Subcutaneous abdominal adipose tissue (tissue), 5 donors: ENCODE measurements at regions not wholly inside any gene's neighbourhood (a gene's known extent, or its start where the extent isn't known, plus 50 kb on each side); places are given as distances from the start of the nearest gene placed in this dataset.

Source experiments
- H3K27ac ChIP-seq: one replicate; pipeline ENCODE4 v1.7.0; 2013; ENCODE audit warnings: low read depth, mild to moderate bottlenecking, inconsistent platforms, low read length, moderate library complexity
- H3K27me3 ChIP-seq, 5 donors: one replicate each; pipeline ENCODE4 v1.7.0; 2013; ENCODE audit warnings: low read length in 5 of 5, inconsistent platforms in 1 of 5; ENCODE audit not compliant: control insufficient read depth in 5 of 5, insufficient read depth in 4 of 5
- H3K36me3 ChIP-seq, 5 donors: one replicate each; pipeline ENCODE4 v1.7.0; 2013; ENCODE audit warnings: low read length in 5 of 5; ENCODE audit not compliant: control insufficient read depth in 5 of 5, insufficient read depth in 5 of 5
- H3K4me1 ChIP-seq, 5 donors: one replicate each; pipeline ENCODE4 v1.7.0; 2013; ENCODE audit warnings: low read length in 5 of 5, mild to moderate bottlenecking in 3 of 5, moderate library complexity in 1 of 5; ENCODE audit not compliant: control insufficient read depth in 5 of 5, insufficient read depth in 5 of 5
- H3K4me3 ChIP-seq, 5 donors: one replicate each; pipeline ENCODE4 v1.7.0; 2013; ENCODE audit warnings: low read length in 5 of 5, low read depth in 1 of 5
- H3K9ac ChIP-seq, 5 donors: one replicate each; pipeline ENCODE4 v1.7.0; 2013; ENCODE audit warnings: low read length in 5 of 5, mild to moderate bottlenecking in 4 of 5, moderate library complexity in 3 of 5
- H3K9me3 ChIP-seq, 5 donors: one replicate each; pipeline ENCODE4 v1.7.0; 2013; ENCODE audit warnings: low read length in 5 of 5; ENCODE audit not compliant: control insufficient read depth in 5 of 5
- donor health status: healthy.
- donor health status: healthy.
- donor health status: healthy.
- donor health status: healthy.
- donor health status: healthy.

DNA sequence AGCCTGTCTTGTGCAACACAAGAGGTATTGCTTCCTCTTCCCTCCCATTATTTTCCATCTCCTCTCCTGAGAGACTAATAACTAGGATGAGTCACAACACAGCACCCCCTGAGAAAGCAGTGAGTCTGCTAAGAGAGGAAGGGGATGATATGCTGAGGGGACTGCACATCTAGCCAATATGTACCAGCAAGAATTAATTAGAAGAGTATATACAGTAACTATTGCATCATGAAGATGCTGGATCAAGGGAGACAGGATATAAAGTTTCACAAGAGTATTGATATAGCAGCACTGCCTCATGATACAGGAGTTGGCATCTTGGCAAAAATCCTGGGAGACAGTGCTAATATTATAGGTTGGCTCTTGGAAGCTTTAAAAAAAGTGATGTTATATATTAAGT, 289.9 kb upstream of the RBMS1 start:
- H3K9me3 ChIP-seq: peaks cover 0 to 12% (median under 1%) of the 10 kb centered on the region in 5 donors
- no peaks in the 10 kb centered on the region for H3K36me3 ChIP-seq

DNA sequence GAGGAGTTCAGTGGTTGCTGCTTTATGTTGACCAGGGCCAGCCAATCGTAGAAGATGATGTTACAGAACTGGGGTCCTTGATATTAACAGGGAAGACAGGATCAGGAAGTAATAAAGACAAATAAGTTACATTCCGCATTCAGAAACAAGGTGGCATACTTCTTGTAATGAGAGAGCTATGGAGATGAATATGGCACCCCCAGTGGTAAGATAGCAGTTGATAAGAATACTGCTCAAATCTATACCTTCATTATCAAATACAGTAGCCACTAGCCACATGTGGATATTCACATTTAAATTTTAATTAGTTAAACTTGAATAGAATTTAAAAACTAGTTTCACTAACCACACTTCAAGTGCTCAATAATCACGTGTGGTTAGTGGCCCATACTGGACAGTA, 290.4 kb upstream of the RBMS1 start:
- Histone ChIP-seq H3K9me3 (peaks cover 0 to 8% (median 0%) of the 10 kb centered on the region in 5 donors), H3K36me3 (no peaks in the 10 kb centered on the region), H3K27me3 (no peaks in the 10 kb centered on the region), H3K9ac (no peak overlapping the region), H3K4me1 (no peaks in the 10 kb centered on the region), H3K27ac (no peak overlapping the region), H3K4me3 (no peak overlapping the region)

More for the DNA sequence above, 289.9 kb upstream of the RBMS1 start:
- Histone ChIP-seq H3K9ac (no peak overlapping the region), H3K27me3 (no peaks in the 10 kb centered on the region), H3K4me1 (no peaks in the 10 kb centered on the region), H3K4me3 (no peak overlapping the region), H3K27ac (no peak overlapping the region)

DNA sequence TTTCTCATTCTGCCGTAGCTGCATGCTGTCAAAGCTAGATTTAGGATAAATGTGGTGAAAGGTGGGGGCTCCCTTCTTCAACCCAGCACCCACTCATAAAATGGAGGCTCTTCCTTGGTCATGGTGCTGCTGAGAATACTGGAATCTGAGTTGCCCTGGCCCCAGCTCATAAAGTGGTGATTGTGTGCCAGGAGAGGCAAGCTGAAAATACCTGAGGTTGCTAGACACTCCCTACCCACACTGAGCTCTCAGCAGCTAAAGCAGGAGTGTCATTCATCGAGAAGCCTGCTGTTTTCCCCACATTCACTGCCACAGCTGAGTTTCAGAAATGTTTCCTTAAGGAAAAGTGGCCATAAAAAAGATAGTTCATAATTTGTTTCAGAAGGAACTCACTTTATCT, 297.1 kb upstream of the RBMS1 start:
- Histone ChIP-seq H3K27ac (no peak overlapping the region), H3K9ac (no peak overlapping the region), H3K9me3 (no peaks in the 10 kb centered on the region), H3K4me1 (no peaks in the 10 kb centered on the region), H3K27me3 (no peaks in the 10 kb centered on the region), H3K4me3 (no peak overlapping the region), H3K36me3 (no peaks in the 10 kb centered on the region)

DNA sequence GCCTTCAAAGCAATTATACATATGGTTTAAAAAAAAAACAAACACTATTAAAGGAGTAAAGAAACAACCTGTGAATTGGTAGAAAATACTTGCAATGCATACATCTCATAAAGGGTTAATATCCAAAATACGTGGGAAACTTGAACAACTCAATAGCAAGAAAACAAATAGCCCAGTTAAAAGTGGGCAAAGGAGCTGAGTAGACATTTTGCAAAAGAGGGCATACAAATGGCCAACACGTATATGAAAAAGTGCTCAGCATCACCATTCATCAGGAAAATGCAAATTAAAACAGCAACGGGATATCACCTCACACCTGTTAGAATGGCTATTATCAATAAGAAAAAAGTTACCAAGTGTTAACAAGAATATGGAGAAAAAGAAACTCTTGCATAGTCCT, 298.3 kb upstream of the RBMS1 start:
- H3K9me3 ChIP-seq: no peaks in the 10 kb centered on the region
- no peaks in the 10 kb centered on the region for H3K27me3 ChIP-seq
- H3K27ac ChIP-seq: no peak overlapping the region
- no peaks in the 10 kb centered on the region for H3K4me1 ChIP-seq
- no peaks in the 10 kb centered on the region for H3K36me3 ChIP-seq
- no peak overlapping the region for H3K9ac ChIP-seq
- H3K4me3 ChIP-seq: no peak overlapping the region

DNA sequence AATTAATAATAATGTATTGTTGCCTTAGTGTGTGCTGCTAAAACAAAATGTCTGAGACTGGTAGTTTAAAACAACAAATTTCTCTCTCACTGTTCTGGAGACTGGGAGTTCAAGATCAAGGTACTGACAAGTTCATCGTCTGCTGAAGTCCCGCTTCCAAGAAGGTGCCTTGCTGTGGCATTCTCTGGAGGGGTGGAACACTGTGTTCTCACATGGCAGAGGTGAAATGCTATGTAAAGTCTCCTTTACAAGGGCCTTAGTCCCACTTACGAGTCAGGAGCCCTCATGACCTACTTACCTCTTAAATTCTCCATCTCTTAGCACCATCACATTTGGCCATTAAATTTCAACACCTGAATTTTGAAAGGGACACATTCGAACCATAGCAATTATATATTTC, 299.2 kb upstream of the RBMS1 start:
- Histone ChIP-seq H3K4me3 (no peak overlapping the region), H3K4me1 (no peaks in the 10 kb centered on the region)

DNA sequence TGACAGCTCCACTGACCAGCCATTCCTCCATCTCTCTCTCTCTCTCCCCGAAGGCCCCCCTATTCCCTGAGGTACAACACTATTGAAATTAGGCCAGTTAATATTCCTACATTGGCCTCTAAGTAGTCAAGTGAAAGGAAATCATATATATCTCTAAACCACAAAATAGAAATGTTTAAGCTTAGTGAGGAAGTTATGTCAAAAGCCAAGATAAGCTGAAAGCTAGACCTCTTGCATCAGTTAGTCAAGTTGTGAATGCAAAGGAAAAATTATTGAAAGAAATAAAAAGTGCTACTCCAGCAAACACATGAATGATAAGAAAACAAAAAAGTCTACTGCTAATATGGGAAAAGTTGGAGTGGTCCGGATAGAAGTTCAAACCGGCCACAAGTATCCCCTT, 301.3 kb upstream of the RBMS1 start:
- Histone ChIP-seq H3K27me3 (no peaks in the 10 kb centered on the region), H3K4me3 (no peak overlapping the region), H3K9ac (no peak overlapping the region), H3K36me3 (no peaks in the 10 kb centered on the region), H3K27ac (no peak overlapping the region), H3K9me3 (peaks cover 0 to 4% (median 0%) of the 10 kb centered on the region in 5 donors), H3K4me1 (no peaks in the 10 kb centered on the region)

More for the DNA sequence above, 299.2 kb upstream of the RBMS1 start:
- no peak overlapping the region for H3K27ac ChIP-seq
- H3K9ac ChIP-seq: no peak overlapping the region
- H3K36me3 ChIP-seq: no peaks in the 10 kb centered on the region
- H3K27me3 ChIP-seq: no peaks in the 10 kb centered on the region
- H3K9me3 ChIP-seq: peaks cover 0 to 4% (median 0%) of the 10 kb centered on the region in 5 donors

DNA sequence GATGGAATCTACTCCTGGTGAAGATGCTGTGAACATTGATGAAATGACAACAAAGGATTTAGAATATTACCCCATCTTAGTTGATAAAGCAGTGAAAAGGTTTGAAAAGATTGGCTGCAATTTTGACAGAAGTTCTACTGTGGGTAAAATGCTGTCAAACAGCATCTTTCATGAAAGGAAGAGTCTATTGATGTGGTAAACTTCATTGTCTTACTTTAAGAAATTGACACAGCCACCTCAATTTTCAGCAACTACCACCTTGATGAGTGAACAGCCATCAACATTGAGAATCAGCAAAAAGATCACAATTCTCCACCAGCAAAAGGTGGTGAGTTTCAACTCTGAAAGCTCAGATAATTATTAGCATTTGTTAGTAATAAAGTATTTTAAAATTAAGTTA, 310.3 kb upstream of the RBMS1 start:
- no peaks in the 10 kb centered on the region for H3K36me3 ChIP-seq
- H3K27ac ChIP-seq: no peak overlapping the region
- H3K9ac ChIP-seq: no peak overlapping the region
- H3K4me1 ChIP-seq: no peaks in the 10 kb centered on the region
- H3K4me3 ChIP-seq: no peak overlapping the region
- H3K9me3 ChIP-seq: no peaks in the 10 kb centered on the region
- no peaks in the 10 kb centered on the region for H3K27me3 ChIP-seq

DNA sequence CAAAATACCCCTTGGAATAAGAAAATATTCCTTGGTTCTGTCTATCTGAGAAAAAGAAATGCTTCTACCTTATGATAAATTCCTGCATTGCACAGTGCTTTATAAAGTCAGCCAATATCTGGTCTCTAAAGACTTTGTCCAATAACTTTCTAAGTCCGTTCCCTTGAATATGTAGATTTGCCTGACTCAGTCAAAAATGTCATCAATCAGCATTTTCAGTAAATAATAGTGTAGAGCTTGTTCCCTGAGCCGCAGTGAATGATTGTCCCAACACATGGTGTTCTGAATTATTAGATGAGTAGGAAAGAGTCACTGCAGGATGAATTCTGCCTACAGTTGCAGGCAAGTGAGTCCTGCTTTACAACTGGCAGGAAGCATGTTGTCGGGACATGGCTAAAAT, 316.8 kb upstream of the RBMS1 start:
- no peaks in the 10 kb centered on the region for H3K9me3 ChIP-seq
- H3K4me3 ChIP-seq: no peak overlapping the region
- H3K4me1 ChIP-seq: peaks cover 0 to 5% (median 0%) of the 10 kb centered on the region in 5 donors
- H3K27me3 ChIP-seq: no peaks in the 10 kb centered on the region
- no peak overlapping the region for H3K9ac ChIP-seq
- H3K36me3 ChIP-seq: no peaks in the 10 kb centered on the region
- H3K27ac ChIP-seq: no peak overlapping the region

DNA sequence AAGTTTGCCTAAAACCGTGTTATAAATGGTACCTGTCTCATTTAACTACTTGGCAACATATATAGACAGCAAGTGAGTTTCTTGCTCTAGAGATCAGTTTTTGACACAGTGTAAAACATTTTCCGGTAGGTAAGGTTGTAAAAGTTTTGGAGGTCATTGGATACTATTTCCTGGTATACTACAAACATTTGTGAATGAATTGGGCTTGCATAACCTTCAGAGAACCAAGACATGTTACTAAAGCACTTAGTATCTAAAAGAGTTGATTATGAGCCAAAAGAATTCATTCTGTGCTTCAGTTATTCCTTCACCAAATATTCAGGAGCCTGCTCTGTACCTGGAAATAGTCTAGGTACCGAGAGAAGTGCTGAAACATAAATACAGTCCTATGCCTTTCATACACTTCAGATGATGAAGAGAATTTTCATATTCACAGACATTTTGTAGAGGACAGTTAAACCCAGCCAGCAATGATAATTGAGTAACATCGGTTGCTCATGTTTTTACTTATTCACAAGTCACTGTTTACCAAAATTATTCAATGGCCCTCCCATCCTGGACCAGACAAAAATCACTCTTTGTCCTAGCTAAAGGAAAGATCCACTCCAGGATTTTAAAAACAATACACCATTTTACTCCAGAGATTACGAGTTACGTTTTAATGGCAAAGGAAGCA, 319.4 kb upstream of the RBMS1 start:
- Histone ChIP-seq H3K36me3 (no peaks in the 10 kb centered on the region), H3K27me3 (no peaks in the 10 kb centered on the region), H3K9ac (no peak overlapping the region), H3K9me3 (no peaks in the 10 kb centered on the region), H3K4me1 (peaks cover 0 to 5% (median 0%) of the 10 kb centered on the region in 5 donors), H3K4me3 (no peak overlapping the region), H3K27ac (no peak overlapping the region)

DNA sequence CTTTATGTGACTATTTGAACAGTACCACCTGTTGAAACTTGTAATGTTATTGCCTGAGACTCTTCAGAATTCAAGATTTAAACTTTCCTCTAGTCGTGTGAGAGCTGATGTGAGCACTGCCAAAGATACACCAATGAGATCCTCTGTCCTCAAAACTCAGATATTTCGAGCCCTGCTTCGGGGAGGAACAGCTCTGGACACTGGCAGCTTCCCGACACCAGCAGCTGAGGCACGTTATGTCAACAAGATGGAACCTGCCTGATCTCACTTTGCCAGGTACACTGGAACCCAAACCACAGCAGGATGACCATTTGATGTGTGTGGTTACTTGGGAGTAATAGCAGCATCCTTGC, 319.9 kb upstream of the RBMS1 start:
- Histone ChIP-seq H3K4me1 (peaks cover 0 to 5% (median 0%) of the 10 kb centered on the region in 5 donors), H3K9ac (no peak overlapping the region), H3K4me3 (no peak overlapping the region), H3K36me3 (no peaks in the 10 kb centered on the region), H3K9me3 (no peaks in the 10 kb centered on the region), H3K27me3 (no peaks in the 10 kb centered on the region), H3K27ac (no peak overlapping the region)
